HEK293T (cell line): ENCODE measurements at regions not wholly inside any gene's neighbourhood (a gene's known extent, or its start where the extent isn't known, plus 50 kb on each side); places are given as distances from the start of the nearest gene placed in this dataset.

Experiments used
- ARNT ChIP-seq: fragments of 450-650 bp; IDR thresholded peaks from 2 replicates; pipeline ENCODE4 v1.6.1; 2017; ENCODE audit warnings: mild to moderate bottlenecking
- ELF4 ChIP-seq: fragments of 450-650 bp; IDR thresholded peaks from 2 replicates; pipeline ENCODE4 v1.6.1; 2017; ENCODE audit warnings: antibody characterized with exemption
- FOXK2 ChIP-seq: fragments of 450-650 bp; IDR thresholded peaks from 2 replicates; pipeline ENCODE4 v1.6.1; 2016; ENCODE audit warnings: mild to moderate bottlenecking
- FOXM1 ChIP-seq: fragments of 450-650 bp; IDR thresholded peaks from 2 replicates; pipeline ENCODE4 v1.6.1; 2017; ENCODE audit warnings: mild to moderate bottlenecking, borderline replicate concordance
- LEF1 ChIP-seq: fragments of 450-650 bp; IDR thresholded peaks from 2 replicates; pipeline ENCODE4 v1.6.1; 2017; ENCODE audit warnings: mild to moderate bottlenecking, borderline replicate concordance
- NFRKB ChIP-seq: fragments of 450-650 bp; IDR thresholded peaks from 2 replicates; pipeline ENCODE4 v1.6.1; 2016; ENCODE audit warnings: mild to moderate bottlenecking, moderate library complexity
- SP1 ChIP-seq: fragments of 450-650 bp; IDR thresholded peaks from 2 replicates; pipeline ENCODE4 v1.6.1; 2017
- SUZ12 ChIP-seq: fragments of 450-650 bp; IDR thresholded peaks from 2 replicates; pipeline ENCODE4 v1.6.1; 2016; ENCODE audit warnings: mild to moderate bottlenecking
- TARDBP ChIP-seq: fragments of 450-650 bp; IDR thresholded peaks from 2 replicates; pipeline ENCODE4 v1.6.1; 2016
- ZNF384 ChIP-seq: fragments of 450-650 bp; IDR thresholded peaks from 2 replicates; pipeline ENCODE4 v1.6.1; 2016

- TF ChIP-seq LEF1: no peak
- TF ChIP-seq TARDBP: no peak
- TF ChIP-seq SUZ12: no peak
- TF ChIP-seq NFRKB: no peak
- TF ChIP-seq ZNF384: no peak
- no peak for TF ChIP-seq SP1
- TF ChIP-seq FOXK2: no peak
- TF ChIP-seq FOXM1: no peak
- no peak for TF ChIP-seq ARNT
- no peak for TF ChIP-seq ELF4
Observed at GRCh38 chr14:50018933-50019210, 97.5 kb downstream of the VCPKMT start.
